Liver (tissue), 8 donors: ENCODE measurements at regions not wholly inside any gene's neighbourhood (a gene's known extent, or its start where the extent isn't known, plus 50 kb on each side); places are given as distances from the start of the nearest gene placed in this dataset.

Experiments used
- DNase-seq: peaks from one replicate; pipeline ENCODE4 v3.0.0-alpha.2; 2017; ENCODE audit warnings: low spot score
- H3K27ac ChIP-seq, 2 donors: one replicate each; pipeline ENCODE4 v1.7.0; 2013; ENCODE audit warnings: inconsistent platforms in 2 of 2, low read length in 2 of 2, control low read depth in 1 of 2, low read depth in 1 of 2, mild to moderate bottlenecking in 1 of 2
- H3K27me3 ChIP-seq, 4 donors: one replicate each; pipeline versions ENCODE4 v1.6.1 to v1.7.0; 2013; ENCODE audit warnings: low read length in 3 of 4, inconsistent platforms in 1 of 4, mild to moderate bottlenecking in 1 of 4, moderate library complexity in 1 of 4; ENCODE audit not compliant: control insufficient read depth in 4 of 4, insufficient read depth in 4 of 4
- H3K36me3 ChIP-seq, 4 donors: one replicate each; pipeline versions ENCODE4 v1.6.1 to v1.7.0; 2013; ENCODE audit warnings: low read length in 3 of 4, mild to moderate bottlenecking in 3 of 4, low read depth in 1 of 4, moderate library complexity in 1 of 4; ENCODE audit not compliant: control insufficient read depth in 4 of 4, insufficient read depth in 3 of 4
- H3K4me1 ChIP-seq, 4 donors: one replicate each; pipeline versions ENCODE4 v1.6.1 to v1.7.0; 2013; ENCODE audit warnings: low read length in 3 of 4, mild to moderate bottlenecking in 3 of 4, moderate library complexity in 1 of 4; ENCODE audit not compliant: control insufficient read depth in 4 of 4, insufficient read depth in 4 of 4
- H3K4me3 ChIP-seq, 3 donors: one replicate each; pipeline versions ENCODE4 v1.6.1 to v1.7.0; 2013; ENCODE audit warnings: low read length in 3 of 3, control low read depth in 1 of 3, low read depth in 1 of 3, mild to moderate bottlenecking in 1 of 3
- H3K9ac ChIP-seq, 2 donors: one replicate each; pipeline ENCODE4 v1.7.0; 2013; ENCODE audit warnings: low read length in 2 of 2, mild to moderate bottlenecking in 2 of 2, moderate library complexity in 2 of 2, control low read depth in 1 of 2, low read depth in 1 of 2
- H3K9me3 ChIP-seq, 4 donors: one replicate each; pipeline versions ENCODE4 v1.6.1 to v1.7.0; 2013; ENCODE audit warnings: low read length in 3 of 4; ENCODE audit not compliant: control insufficient read depth in 4 of 4
- EGR1 ChIP-seq, 2 donors: IDR thresholded peaks; 2 replicates each; pipeline ENCODE4 v1.6.1; 2016 to 2018; ENCODE audit warnings: antibody characterized with exemption in 2 of 2, low read depth in 2 of 2
- FOXA1 ChIP-seq: IDR thresholded peaks from 2 replicates; pipeline ENCODE4 v1.6.1; 2016; ENCODE audit warnings: antibody characterized with exemption
- GABPA ChIP-seq, 2 donors: IDR thresholded peaks in 1 of 2; conservative IDR thresholded peaks in 1 of 2; 2 replicates each; pipeline ENCODE4 v1.6.1; 2016; ENCODE audit warnings: antibody characterized with exemption in 2 of 2, mild to moderate bottlenecking in 1 of 2, moderate library complexity in 1 of 2
- HNF4A ChIP-seq, 2 donors: conservative IDR thresholded peaks; 2 replicates each; pipeline ENCODE4 v1.6.1; 2016; ENCODE audit warnings: antibody characterized with exemption in 2 of 2, mild to moderate bottlenecking in 2 of 2
- JUND ChIP-seq, 2 donors: IDR thresholded peaks; 2 replicates each; pipeline ENCODE4 v1.6.1; 2016; ENCODE audit warnings: antibody characterized with exemption in 2 of 2
- NR2F2 ChIP-seq: IDR thresholded peaks from 2 replicates; pipeline ENCODE4 v1.6.1; 2016; ENCODE audit warnings: antibody characterized with exemption
- RAD21 ChIP-seq, 2 donors: IDR thresholded peaks; 2 replicates each; pipeline ENCODE4 v1.6.1; 2016; ENCODE audit warnings: antibody characterized with exemption in 2 of 2, mild to moderate bottlenecking in 2 of 2
- RXRA ChIP-seq, 2 donors: IDR thresholded peaks; 2 replicates each; pipeline ENCODE4 v1.6.1; 2017 to 2018; ENCODE audit warnings: antibody characterized with exemption in 2 of 2, mild to moderate bottlenecking in 1 of 2
- SP1 ChIP-seq: IDR thresholded peaks from 2 replicates; pipeline ENCODE4 v1.6.1; 2018; ENCODE audit warnings: antibody characterized with exemption, mild to moderate bottlenecking
- YY1 ChIP-seq: IDR thresholded peaks from 2 replicates; pipeline ENCODE4 v1.6.1; 2016; ENCODE audit warnings: antibody characterized with exemption, mild to moderate bottlenecking
- WGBS: extraction: QIAGEN DNeasy Blood & Tissue Kit; methylation state at CpG from one replicate; pipeline ENCODE4 v1.1.7; 2013; 5-methylcytosine and 5-hydroxymethylcytosine counted together
- TF ChIP-seq, protein P1 (sequence below): fragments of 150-350 bp; IDR thresholded peaks from 2 replicates; pipeline ENCODE4 v1.5.1; 2017; ENCODE audit warnings: improper control_type of control experiment, low read depth, low read length; ENCODE audit not compliant: missing input control
- TF ChIP-seq, protein P2 (sequence below): IDR thresholded peaks from 2 replicates; pipeline ENCODE4 v1.6.1; 2016; ENCODE audit warnings: antibody characterized with exemption
- TF ChIP-seq, protein P3 (sequence below): IDR thresholded peaks from 2 replicates; pipeline ENCODE4 v1.6.1; 2016; ENCODE audit warnings: antibody characterized with exemption, mild to moderate bottlenecking
- TF ChIP-seq, protein P4 (sequence below): IDR thresholded peaks from 2 replicates; pipeline ENCODE4 v1.6.1; 2016; ENCODE audit warnings: antibody characterized with exemption
- donor health status: healthy.
- donor health status: healthy.
- donor health status: healthy.
- donor health status: healthy.
- donor health status: healthy.

DNA sequence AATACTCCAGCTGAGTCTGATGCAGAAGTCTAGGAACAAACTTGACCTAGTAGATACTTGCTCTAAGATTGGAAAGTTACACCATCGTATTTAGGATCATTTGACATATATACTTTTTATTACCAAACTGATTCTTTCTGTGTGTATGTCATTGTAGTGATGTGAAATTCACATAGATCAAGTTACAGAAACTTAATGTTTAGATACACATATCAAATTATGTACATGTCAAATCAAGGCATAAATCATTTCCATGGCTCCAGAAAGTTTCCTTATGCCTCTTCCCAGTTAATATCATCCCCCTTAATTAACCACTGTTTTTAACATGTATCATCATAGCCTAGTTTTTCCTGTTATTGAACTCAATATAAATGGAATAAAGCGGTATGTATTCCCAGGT, 292.0 kb upstream of the CDH11 start:
- no peaks in the 10 kb centered on the region for H3K27me3 ChIP-seq
- WGBS = 82% methylated on average over 2 of the region's 2 CpGs
- no peaks in the 10 kb centered on the region for H3K36me3 ChIP-seq
- no peak overlapping the region for H3K4me3 ChIP-seq
- no peaks in the 10 kb centered on the region for H3K9me3 ChIP-seq
- H3K4me1 ChIP-seq = no peaks in the 10 kb centered on the region
- H3K9ac ChIP-seq = no peak overlapping the region
- TF ChIP-seq NR2F2 (no peak), FOXA1 (no peak), YY1 (no peak), SP1 (no peak), HNF4A (conservative IDR thresholded peaks at IDR 0.05) (no peak), EGR1 (IDR thresholded peaks at IDR 0.05; ENCODE audit: low read depth in 2 of 2) (no peak), GABPA (IDR thresholded peaks at IDR 0.05 in 1 of 2, conservative IDR thresholded peaks at IDR 0.05 in 1 of 2) (no peak), RAD21 (IDR thresholded peaks at IDR 0.05) (no peak)
- TF ChIP-seq, protein P1, sequence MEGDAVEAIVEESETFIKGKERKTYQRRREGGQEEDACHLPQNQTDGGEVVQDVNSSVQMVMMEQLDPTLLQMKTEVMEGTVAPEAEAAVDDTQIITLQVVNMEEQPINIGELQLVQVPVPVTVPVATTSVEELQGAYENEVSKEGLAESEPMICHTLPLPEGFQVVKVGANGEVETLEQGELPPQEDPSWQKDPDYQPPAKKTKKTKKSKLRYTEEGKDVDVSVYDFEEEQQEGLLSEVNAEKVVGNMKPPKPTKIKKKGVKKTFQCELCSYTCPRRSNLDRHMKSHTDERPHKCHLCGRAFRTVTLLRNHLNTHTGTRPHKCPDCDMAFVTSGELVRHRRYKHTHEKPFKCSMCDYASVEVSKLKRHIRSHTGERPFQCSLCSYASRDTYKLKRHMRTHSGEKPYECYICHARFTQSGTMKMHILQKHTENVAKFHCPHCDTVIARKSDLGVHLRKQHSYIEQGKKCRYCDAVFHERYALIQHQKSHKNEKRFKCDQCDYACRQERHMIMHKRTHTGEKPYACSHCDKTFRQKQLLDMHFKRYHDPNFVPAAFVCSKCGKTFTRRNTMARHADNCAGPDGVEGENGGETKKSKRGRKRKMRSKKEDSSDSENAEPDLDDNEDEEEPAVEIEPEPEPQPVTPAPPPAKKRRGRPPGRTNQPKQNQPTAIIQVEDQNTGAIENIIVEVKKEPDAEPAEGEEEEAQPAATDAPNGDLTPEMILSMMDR = no peak
- TF ChIP-seq, protein P2, sequence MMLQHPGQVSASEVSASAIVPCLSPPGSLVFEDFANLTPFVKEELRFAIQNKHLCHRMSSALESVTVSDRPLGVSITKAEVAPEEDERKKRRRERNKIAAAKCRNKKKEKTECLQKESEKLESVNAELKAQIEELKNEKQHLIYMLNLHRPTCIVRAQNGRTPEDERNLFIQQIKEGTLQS = no peak
- TF ChIP-seq, protein P3, sequence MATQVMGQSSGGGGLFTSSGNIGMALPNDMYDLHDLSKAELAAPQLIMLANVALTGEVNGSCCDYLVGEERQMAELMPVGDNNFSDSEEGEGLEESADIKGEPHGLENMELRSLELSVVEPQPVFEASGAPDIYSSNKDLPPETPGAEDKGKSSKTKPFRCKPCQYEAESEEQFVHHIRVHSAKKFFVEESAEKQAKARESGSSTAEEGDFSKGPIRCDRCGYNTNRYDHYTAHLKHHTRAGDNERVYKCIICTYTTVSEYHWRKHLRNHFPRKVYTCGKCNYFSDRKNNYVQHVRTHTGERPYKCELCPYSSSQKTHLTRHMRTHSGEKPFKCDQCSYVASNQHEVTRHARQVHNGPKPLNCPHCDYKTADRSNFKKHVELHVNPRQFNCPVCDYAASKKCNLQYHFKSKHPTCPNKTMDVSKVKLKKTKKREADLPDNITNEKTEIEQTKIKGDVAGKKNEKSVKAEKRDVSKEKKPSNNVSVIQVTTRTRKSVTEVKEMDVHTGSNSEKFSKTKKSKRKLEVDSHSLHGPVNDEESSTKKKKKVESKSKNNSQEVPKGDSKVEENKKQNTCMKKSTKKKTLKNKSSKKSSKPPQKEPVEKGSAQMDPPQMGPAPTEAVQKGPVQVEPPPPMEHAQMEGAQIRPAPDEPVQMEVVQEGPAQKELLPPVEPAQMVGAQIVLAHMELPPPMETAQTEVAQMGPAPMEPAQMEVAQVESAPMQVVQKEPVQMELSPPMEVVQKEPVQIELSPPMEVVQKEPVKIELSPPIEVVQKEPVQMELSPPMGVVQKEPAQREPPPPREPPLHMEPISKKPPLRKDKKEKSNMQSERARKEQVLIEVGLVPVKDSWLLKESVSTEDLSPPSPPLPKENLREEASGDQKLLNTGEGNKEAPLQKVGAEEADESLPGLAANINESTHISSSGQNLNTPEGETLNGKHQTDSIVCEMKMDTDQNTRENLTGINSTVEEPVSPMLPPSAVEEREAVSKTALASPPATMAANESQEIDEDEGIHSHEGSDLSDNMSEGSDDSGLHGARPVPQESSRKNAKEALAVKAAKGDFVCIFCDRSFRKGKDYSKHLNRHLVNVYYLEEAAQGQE = no peak
- DNase-seq = no peak
- no peak overlapping the region for H3K27ac ChIP-seq

DNA sequence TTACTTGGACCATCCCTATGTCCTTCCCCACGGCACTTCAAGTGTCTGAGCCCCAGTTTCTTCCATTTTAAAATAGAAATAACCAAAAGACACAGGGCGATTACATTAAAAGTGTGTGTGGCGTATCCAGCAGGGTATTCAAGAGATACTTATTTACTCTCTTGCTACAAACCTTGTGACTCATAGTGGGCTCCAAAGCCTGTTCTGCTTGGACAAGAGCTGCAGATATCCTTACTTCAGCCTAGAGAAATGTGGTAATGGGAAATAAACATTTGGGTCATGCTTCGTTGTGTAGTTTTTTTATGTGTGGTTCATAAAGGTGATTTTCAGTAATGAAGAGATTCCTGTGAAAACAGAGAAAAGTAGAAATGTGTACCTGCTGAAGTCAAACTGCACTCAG, 288.9 kb upstream of the CDH11 start:
- WGBS = 64% methylated on average over 4 of the region's 4 CpGs
- H3K4me1 ChIP-seq = no peaks in the 10 kb centered on the region
- no peaks in the 10 kb centered on the region for H3K36me3 ChIP-seq
- no peak overlapping the region for H3K4me3 ChIP-seq
- H3K9me3 ChIP-seq = no peaks in the 10 kb centered on the region
- H3K9ac ChIP-seq = no peak overlapping the region
- TF ChIP-seq JUND (IDR thresholded peaks at IDR 0.05) (no peak), GABPA (IDR thresholded peaks at IDR 0.05 in 1 of 2, conservative IDR thresholded peaks at IDR 0.05 in 1 of 2) (no peak), FOXA1 (no peak), YY1 (no peak), RXRA (IDR thresholded peaks at IDR 0.05) (no peak), NR2F2 (no peak)
- TF ChIP-seq, protein P3 = no peak
- TF ChIP-seq, protein P4, sequence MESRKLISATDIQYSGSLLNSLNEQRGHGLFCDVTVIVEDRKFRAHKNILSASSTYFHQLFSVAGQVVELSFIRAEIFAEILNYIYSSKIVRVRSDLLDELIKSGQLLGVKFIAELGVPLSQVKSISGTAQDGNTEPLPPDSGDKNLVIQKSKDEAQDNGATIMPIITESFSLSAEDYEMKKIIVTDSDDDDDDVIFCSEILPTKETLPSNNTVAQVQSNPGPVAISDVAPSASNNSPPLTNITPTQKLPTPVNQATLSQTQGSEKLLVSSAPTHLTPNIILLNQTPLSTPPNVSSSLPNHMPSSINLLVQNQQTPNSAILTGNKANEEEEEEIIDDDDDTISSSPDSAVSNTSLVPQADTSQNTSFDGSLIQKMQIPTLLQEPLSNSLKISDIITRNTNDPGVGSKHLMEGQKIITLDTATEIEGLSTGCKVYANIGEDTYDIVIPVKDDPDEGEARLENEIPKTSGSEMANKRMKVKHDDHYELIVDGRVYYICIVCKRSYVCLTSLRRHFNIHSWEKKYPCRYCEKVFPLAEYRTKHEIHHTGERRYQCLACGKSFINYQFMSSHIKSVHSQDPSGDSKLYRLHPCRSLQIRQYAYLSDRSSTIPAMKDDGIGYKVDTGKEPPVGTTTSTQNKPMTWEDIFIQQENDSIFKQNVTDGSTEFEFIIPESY = no peak
- TF ChIP-seq, protein P2 = no peak
- no peak for DNase-seq
- H3K27me3 ChIP-seq = peaks cover 0 to 3% (median 0%) of the 10 kb centered on the region in 4 donors
- H3K27ac ChIP-seq = no peak overlapping the region
